GM19455 (cell line): ENCODE measurements at regions not wholly inside any gene's neighbourhood (a gene's known extent, or its start where the extent isn't known, plus 50 kb on each side); places are given as distances from the start of the nearest gene placed in this dataset.

Experiments used
- ATAC-seq: cut with Tn5 transposase; IDR thresholded peaks from one replicate; pipeline ENCODE4 v1.9.1; 2021; ENCODE audit not compliant: unreplicated experiment

- no peak for ATAC-seq
These were observed 307.7 kb downstream of the ARPP21 start for GRCh38 chr3:35946854-35947515.

GRCh38 chr3:35950021-35950420 lies 310.7 kb downstream of the ARPP21 start:
- ATAC-seq: no peak

DNA sequence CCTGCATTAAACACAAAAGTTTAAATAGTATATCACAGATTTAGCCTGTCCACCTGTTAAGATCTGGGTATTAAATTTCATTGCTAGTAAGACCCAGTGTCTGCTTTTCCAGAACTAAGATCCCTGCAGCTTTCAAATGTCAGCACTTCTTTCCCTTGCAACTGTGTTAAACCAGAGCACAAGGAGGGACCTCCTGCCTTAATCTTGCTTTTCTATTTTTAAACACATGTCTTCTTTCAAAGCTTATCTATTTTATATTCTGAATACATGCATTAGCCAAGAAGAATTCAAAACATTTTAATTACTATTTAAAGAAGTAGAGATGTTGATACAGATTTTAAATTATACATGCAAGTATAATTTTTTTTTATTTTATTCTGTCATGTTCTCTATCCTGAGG lies 315.1 kb downstream of the ARPP21 start:
- ATAC-seq: no peak

DNA sequence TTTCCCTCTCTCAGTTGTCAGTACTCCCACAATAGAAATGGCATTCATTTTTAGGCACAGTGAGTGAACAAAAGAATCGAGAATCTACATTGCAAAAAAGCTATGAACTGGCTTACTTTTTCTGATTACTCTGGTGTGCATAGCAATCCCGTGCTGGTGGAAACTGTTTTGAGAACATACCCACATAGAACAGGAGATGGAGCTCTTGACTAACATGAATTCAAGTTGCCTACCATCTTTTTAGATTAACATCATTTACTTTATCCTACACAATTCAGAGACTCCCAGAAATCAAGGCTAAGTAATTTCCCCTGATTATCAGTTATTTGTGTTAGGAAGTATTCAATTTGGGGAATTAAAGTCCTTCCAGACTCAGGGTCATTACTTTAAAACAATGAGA lies 326.6 kb downstream of the ARPP21 start:
- no peak for ATAC-seq

GRCh38 chr3:35966629-35967464 lies 327.5 kb downstream of the ARPP21 start:
- ATAC-seq: no peak

- no peak for ATAC-seq
These were observed 328.8 kb downstream of the ARPP21 start for GRCh38 chr3:35968043-35968622.

DNA sequence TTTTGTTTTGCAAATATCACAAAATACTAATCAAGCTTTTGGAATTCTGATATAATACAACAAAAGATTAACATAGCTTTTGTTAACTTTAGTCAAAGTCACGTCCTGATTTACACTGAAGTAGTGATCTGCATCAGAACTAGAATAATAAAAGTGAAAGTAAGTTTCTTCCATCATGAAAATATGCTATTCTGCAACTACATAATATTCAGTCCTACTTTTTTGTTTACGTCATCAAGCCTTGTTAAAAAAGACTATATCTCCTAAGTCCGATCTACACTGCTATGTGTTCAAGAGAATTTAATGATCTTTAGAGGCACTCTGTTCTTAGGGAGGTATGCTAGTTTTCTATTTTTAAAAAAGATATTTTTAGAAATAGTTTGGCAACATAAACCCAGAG lies 330.1 kb downstream of the ARPP21 start:
- ATAC-seq: no peak

GRCh38 chr3:35970793-35971192 lies 331.5 kb downstream of the ARPP21 start:
- ATAC-seq: no peak

DNA sequence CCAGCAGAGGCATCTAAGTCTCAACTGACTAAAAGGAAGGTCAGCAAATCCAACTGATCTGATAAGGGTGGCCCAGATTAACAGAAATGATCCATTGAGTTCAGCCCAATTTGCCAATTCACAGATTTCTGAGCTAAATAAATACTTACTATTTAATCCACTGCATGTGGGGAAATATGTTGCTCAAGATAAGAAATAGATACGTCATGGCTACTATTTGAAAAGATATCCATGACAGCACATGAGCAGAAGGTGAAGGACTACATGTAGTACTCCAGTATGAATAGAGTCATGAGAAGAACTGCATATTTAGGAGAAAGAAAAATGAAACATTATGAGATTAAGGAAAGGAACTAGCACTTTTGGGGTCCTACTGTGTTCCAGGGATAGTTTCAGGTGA lies 332.4 kb downstream of the ARPP21 start:
- ATAC-seq: no peak

DNA sequence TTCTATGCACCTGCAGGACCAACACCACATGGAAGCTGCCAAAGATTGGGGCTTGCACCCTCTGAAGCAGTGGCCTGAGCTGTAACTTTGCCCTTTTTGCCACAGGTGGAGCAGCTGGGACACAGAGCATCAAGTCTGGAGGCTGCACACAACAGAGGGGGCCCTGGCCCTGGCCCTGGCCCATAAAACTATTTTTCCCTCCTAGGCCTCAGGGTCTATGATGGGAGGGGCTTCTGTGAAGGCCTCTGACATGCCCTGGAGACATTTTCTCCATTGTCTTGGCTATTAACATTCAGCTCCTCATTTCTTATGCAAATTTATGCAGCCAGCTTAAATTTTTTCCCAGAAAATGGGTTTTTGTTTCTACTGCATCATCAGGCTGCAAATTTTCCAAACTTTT lies 335.5 kb downstream of the ARPP21 start:
- no peak for ATAC-seq

DNA sequence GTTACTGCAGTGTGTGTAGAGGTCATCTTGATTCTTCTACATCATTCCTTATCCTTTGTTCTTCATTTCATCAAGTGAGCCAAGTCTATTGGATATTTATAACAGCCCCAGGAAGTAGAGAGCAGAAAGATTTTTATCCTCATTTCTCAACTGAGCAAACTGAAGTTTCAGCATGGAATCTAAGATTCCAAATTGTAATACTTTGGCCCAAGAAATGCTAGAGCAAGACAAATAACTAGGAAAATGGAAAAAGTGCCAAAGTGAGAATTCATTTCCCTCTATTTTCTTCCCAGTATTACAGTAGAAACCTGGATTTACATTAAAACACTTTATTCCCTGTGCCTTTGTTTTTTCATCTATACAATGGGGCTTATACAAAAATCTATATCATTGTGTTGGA lies 346.8 kb downstream of the ARPP21 start:
- ATAC-seq: no peak

DNA sequence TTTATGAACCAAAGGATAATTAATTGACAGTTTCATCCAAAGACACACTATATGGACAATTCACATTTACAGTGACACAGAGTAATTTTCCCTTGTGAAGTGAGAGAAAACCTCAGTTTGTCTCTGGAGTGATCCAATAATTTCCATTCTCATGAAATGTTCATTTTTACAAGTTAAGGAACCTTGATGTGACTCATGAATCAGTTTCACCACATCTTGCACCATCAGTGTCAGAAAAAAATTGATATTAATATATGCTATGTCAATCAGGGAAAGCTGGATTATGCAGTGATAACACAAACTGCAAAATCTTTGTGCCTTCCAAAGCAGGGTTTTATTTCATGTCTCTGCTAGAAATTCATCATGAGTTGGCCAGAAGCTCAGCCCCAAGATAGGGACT lies 348.1 kb downstream of the ARPP21 start:
- ATAC-seq: no peak

DNA sequence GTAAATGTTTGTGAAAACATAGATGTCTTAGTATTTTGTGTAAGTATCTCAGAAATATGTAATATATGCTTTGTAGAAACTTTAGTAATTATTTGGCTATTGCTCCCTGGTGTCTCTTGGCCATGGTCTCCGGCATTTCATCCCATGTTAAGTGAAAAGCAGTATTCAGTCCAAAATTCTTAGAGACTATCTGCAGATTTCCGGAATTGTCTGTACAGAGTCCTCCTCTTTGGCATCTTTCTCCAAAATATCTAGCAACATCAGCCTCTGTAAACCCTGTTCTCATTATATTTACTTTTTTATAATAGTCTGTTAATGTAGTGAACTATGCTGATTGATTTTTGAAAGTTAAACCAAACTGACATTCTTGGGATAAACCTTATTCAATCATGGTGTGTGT lies 352.7 kb downstream of the ARPP21 start:
- no peak for ATAC-seq

DNA sequence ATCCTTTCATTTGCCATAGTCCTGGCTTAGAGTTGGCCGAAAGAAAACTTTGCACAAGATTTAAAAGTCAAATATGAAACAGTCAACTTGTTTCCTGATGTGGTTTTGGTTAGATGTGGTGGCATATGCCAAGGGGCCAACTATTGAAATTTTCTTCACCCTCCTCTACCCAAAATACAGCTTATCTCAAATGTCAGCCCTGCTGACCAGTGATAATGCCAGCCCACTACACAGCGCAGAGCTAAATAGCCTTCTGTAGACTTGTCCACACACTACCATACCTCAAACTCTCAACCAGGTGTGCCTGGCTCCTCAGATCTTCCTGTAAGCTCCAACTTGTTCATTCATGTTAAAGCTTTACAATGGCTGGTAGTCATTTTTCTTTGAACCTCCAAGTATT lies 368.5 kb upstream of the STAC start:
- ATAC-seq: no peak

- ATAC-seq: no peak
These were observed 366.9 kb upstream of the STAC start for GRCh38 chr3:36013425-36013824.

GRCh38 chr3:36025232-36025631 lies 355.1 kb upstream of the STAC start:
- no peak for ATAC-seq

DNA sequence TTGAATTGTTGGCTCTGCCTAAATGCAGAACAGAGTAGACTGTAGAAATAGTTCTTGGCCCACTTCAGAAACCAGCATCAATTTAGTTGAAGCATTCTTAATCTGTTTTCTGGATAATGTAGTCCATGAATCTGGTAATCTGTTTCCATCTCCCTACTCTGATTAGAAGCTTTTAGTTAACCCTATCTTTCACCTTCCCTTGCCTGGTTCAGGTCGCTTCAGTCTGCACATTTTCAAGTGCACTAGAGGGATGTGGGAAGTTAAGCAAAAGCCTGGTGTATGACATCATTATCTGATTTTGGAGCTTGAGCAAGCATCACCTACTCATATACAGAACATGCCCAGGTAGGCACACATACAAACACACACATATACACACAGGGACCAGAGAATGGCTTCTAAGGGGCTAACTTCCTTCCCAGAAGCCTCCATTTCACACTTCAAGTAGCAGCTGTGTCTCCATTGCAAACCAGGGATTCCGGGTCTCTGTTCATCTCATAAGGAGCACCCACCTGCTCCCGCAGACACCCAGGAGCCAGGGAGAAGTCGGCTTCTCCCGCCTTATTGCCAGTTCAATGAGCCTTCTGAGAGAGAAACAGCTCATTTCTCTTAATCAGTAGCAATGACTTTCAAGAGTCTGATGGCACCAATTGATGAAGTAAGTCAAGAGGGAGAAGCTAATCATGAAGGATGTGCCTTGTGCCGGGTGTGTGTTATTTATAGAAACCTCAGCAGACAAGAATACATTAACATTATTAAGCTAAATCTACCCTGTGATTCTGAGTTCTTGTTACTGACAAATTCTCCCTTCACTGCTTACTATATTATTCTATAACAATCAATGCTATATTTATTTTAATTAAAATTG lies 347.9 kb upstream of the STAC start:
- no peak for ATAC-seq

DNA sequence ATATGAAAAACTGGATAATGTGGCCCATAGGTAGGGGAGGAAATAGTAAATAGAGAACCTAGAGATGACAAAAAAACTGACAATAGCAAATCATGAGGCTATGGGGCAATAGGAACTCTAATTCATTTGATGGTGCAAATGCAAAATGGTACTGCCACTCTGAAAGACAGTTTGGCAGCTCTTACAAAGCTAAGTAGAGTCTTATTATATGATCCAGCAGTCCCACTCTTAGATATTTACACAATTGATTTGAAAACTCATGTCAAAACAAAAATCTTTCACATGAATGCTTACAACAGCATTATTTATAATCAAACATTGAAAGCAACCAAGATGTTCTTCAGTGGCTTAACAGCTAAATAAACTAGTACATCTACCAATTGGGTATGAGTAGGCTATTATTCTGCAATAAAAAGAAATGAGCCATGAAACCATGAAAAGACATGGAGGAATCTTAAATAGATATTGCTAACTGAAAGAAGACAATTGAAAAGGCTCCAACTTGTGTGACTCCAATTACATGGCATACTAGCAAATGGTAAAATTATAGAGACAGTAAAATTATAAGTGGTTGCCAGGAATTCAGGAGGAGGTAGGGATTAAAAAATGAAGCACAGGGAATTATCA lies 321.8 kb upstream of the STAC start:
- ATAC-seq: no peak

GRCh38 chr3:36060950-36061349 lies 319.4 kb upstream of the STAC start:
- no peak for ATAC-seq

DNA sequence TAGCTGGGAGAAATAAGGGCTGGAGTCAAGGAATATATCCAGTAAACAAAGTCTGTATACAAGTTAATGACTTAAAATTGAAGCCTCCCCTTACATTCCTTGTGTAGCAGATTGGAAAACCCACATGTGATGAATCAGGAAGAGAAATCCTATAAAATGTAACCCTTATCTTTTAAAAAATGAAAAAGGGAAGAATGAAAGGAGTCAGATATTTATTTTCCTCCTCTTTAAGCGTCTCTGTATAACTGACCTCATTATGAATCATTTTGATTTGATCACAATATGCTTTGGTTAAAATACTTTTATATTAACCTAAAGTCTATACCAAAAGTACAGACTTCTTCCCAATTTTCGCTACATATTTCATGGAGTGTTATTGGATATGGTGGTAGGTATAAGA lies 316.3 kb upstream of the STAC start:
- ATAC-seq: no peak

GRCh38 chr3:36065321-36065720 lies 315.0 kb upstream of the STAC start:
- no peak for ATAC-seq
